Astrocyte (in vitro differentiated cells and primary cell): ENCODE measurements at regions not wholly inside any gene's neighbourhood (a gene's known extent, or its start where the extent isn't known, plus 50 kb on each side); places are given as distances from the start of the nearest gene placed in this dataset.

Experiments used
- DNase-seq: peaks from one replicate; pipeline ENCODE4 v3.0.0-alpha.2; 2010; ENCODE audit warnings: low read depth
- FAIRE-seq: peaks from 2 replicates; lab custom pipeline; 2011; peaks lifted over from hg19 to GRCh38; lab: Jason Lieb, UNC
- H2AFZ ChIP-seq: 2 replicates; pipeline ENCODE4 v1.6.0; 2012; ENCODE audit warnings: low read depth, low read length, inconsistent platforms
- H3K27ac ChIP-seq: 2 replicates; pipeline ENCODE4 v1.5.1; 2011; ENCODE audit warnings: low read depth, low read length, inconsistent platforms
- H3K27me3 ChIP-seq: 2 replicates; pipeline ENCODE4 v1.6.0; 2011; ENCODE audit warnings: low read length, inconsistent platforms; ENCODE audit not compliant: insufficient read depth
- H3K36me3 ChIP-seq: 2 replicates; pipeline ENCODE4 v1.5.1; 2011; ENCODE audit warnings: low read length, inconsistent platforms; ENCODE audit not compliant: insufficient read depth
- H3K4me1 ChIP-seq: 2 replicates; pipeline ENCODE4 v1.5.1; 2011; ENCODE audit warnings: low read length, inconsistent platforms; ENCODE audit not compliant: insufficient read depth
- H3K4me2 ChIP-seq: 2 replicates; pipeline ENCODE4 v1.6.0; 2012; ENCODE audit warnings: low read length, inconsistent platforms
- H3K4me3 ChIP-seq: 2 replicates; pipeline ENCODE4 v1.5.1; 2011; ENCODE audit warnings: low read depth, mild to moderate bottlenecking, low read length, inconsistent platforms; ENCODE audit not compliant: insufficient read depth
- H3K79me2 ChIP-seq: 2 replicates; pipeline ENCODE4 v1.6.0; 2012; ENCODE audit warnings: mild to moderate bottlenecking, low read length, inconsistent platforms; ENCODE audit not compliant: insufficient read depth
- H3K9ac ChIP-seq: 2 replicates; pipeline ENCODE4 v1.6.0; 2012; ENCODE audit warnings: mild to moderate bottlenecking, low read length, inconsistent platforms
- H3K9me3 ChIP-seq: 2 replicates; pipeline ENCODE4 v1.5.1; 2012; ENCODE audit warnings: low read depth, mild to moderate bottlenecking, low read length, inconsistent platforms; ENCODE audit not compliant: insufficient read depth
- H4K20me1 ChIP-seq: 2 replicates; pipeline ENCODE4 v1.6.0; 2012; ENCODE audit warnings: low read length, inconsistent platforms; ENCODE audit not compliant: insufficient read depth
- H3K27ac Mint-ChIP-seq: one replicate; pipeline ENCODE4 v1.8.0; 2021; ENCODE audit warnings: mild to moderate bottlenecking, mixed read lengths; ENCODE audit not compliant: unreplicated experiment
- H3K27me3 Mint-ChIP-seq: one replicate; pipeline ENCODE4 v1.8.0; 2021; ENCODE audit warnings: low read depth, mixed read lengths; ENCODE audit not compliant: unreplicated experiment
- H3K36me3 Mint-ChIP-seq: one replicate; pipeline ENCODE4 v1.8.0; 2021; ENCODE audit warnings: low read depth, mixed read lengths; ENCODE audit not compliant: unreplicated experiment
- H3K4me1 Mint-ChIP-seq: one replicate; pipeline ENCODE4 v1.8.0; 2021; ENCODE audit warnings: low read depth, mixed read lengths; ENCODE audit not compliant: unreplicated experiment
- H3K4me3 Mint-ChIP-seq: one replicate; pipeline ENCODE4 v1.8.0; 2021; ENCODE audit warnings: mild to moderate bottlenecking, moderate library complexity, mixed read lengths; ENCODE audit not compliant: unreplicated experiment
- H3K9me3 Mint-ChIP-seq: one replicate; pipeline ENCODE4 v1.8.0; 2021; ENCODE audit warnings: mild to moderate bottlenecking, mixed read lengths; ENCODE audit not compliant: unreplicated experiment
- EZH2 ChIP-seq: IDR thresholded peaks from 2 replicates; pipeline ENCODE4 v1.6.1; 2012; ENCODE audit warnings: mild to moderate bottlenecking, low read length, inconsistent platforms; ENCODE audit not compliant: insufficient read depth
- TF ChIP-seq, protein P1 (sequence below): IDR thresholded peaks from 2 replicates; pipeline ENCODE4 v1.5.1; 2011; ENCODE audit warnings: low read depth, mild to moderate bottlenecking, inconsistent platforms, low read length, moderate library complexity; ENCODE audit not compliant: insufficient read depth

DNA sequence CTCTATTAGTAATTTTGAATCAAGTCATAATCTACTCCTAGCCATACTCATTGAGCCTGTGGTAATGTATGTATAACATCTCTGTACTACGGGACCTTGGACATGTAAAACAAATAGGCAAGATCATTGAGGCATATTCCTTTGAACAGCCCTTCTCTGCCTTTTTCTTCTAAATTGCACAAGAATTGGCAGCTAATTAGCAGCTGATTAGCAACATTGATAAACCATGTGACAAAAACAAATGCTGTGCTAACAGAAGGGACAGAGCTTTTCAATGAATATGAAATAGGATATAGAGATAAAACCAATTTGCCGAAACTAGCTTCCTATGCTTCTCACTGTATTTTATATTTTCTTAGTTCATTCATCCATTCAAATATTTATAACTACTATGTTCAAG is 1474.2 kb downstream of the FAM181B start:
- Histone ChIP-seq H4K20me1 (no peaks in the 10 kb centered on the region), H3K27me3 (no peaks in the 10 kb centered on the region), H3K36me3 (no peaks in the 10 kb centered on the region), H3K9me3 (no peaks in the 10 kb centered on the region), H3K9ac (no peak overlapping the region), H2AFZ (no peak overlapping the region), H3K27ac (no peak overlapping the region), H3K4me3 (no peak overlapping the region), H3K4me2 (no peak overlapping the region), H3K79me2 (no peaks in the 10 kb centered on the region), H3K4me1 (no peaks in the 10 kb centered on the region)
- DNase-seq: no peak
- Mint-ChIP-seq H3K36me3 (no peaks in the 10 kb centered on the region), H3K27me3 (no peaks in the 10 kb centered on the region), H3K4me1 (no peaks in the 10 kb centered on the region), H3K4me3 (no peak overlapping the region), H3K27ac (no peak overlapping the region), H3K9me3 (no peaks in the 10 kb centered on the region)
- TF ChIP-seq EZH2: no peak
- TF ChIP-seq, protein P1, sequence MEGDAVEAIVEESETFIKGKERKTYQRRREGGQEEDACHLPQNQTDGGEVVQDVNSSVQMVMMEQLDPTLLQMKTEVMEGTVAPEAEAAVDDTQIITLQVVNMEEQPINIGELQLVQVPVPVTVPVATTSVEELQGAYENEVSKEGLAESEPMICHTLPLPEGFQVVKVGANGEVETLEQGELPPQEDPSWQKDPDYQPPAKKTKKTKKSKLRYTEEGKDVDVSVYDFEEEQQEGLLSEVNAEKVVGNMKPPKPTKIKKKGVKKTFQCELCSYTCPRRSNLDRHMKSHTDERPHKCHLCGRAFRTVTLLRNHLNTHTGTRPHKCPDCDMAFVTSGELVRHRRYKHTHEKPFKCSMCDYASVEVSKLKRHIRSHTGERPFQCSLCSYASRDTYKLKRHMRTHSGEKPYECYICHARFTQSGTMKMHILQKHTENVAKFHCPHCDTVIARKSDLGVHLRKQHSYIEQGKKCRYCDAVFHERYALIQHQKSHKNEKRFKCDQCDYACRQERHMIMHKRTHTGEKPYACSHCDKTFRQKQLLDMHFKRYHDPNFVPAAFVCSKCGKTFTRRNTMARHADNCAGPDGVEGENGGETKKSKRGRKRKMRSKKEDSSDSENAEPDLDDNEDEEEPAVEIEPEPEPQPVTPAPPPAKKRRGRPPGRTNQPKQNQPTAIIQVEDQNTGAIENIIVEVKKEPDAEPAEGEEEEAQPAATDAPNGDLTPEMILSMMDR: no peak
- FAIRE-seq: no peak

- H3K27ac ChIP-seq: no peak overlapping the region
- no peak overlapping the region for H3K27ac Mint-ChIP-seq
- no peak overlapping the region for H3K4me3 ChIP-seq
- no peaks in the 10 kb centered on the region for H3K4me1 ChIP-seq
- no peaks in the 10 kb centered on the region for H3K4me1 Mint-ChIP-seq
- no peak overlapping the region for H2AFZ ChIP-seq
- H3K27me3 Mint-ChIP-seq: no peaks in the 10 kb centered on the region
- H3K4me2 ChIP-seq: no peak overlapping the region
- no peaks in the 10 kb centered on the region for H3K36me3 Mint-ChIP-seq
- no peaks in the 10 kb centered on the region for H3K79me2 ChIP-seq
- H3K9me3 Mint-ChIP-seq: no peaks in the 10 kb centered on the region
- H3K4me3 Mint-ChIP-seq: no peak overlapping the region
- H3K27me3 ChIP-seq: no peaks in the 10 kb centered on the region
- H3K9ac ChIP-seq: no peak overlapping the region
- no peak for TF ChIP-seq EZH2
- TF ChIP-seq, protein P1: no peak
- no peaks in the 10 kb centered on the region for H3K9me3 ChIP-seq
- no peaks in the 10 kb centered on the region for H4K20me1 ChIP-seq
- FAIRE-seq (no peak), DNase-seq (no peak)
- H3K36me3 ChIP-seq: no peaks in the 10 kb centered on the region
These were observed 1477.8 kb downstream of the FAM181B start for GRCh38 chr11:81255895-81256294.

DNA sequence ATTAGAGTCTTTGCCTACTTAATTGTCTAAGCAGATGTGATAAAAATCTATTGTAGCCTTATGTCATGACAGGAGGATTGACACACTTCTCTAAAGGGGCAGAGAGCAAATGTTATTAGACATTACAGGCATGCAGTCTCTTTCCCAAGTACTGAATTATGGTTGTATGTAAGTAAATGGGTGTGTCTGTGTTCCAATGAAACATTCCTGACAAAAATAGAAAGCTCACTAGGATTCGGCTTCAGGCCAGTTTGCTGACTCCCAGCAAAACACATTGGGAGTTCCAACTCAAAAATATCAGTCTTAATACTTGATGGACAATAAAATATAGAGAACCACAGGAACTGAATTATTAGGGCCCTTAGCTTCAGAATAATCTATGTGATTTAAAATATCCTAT is 1480.4 kb downstream of the FAM181B start:
- Histone ChIP-seq H3K27me3 (no peaks in the 10 kb centered on the region), H3K9ac (no peak overlapping the region), H3K4me1 (no peaks in the 10 kb centered on the region), H3K9me3 (no peaks in the 10 kb centered on the region), H4K20me1 (no peaks in the 10 kb centered on the region), H3K4me2 (no peak overlapping the region), H2AFZ (no peak overlapping the region), H3K4me3 (no peak overlapping the region), H3K79me2 (no peaks in the 10 kb centered on the region), H3K36me3 (no peaks in the 10 kb centered on the region), H3K27ac (no peak overlapping the region)
- Mint-ChIP-seq H3K9me3 (no peaks in the 10 kb centered on the region), H3K27ac (no peak overlapping the region), H3K36me3 (no peaks in the 10 kb centered on the region), H3K27me3 (no peaks in the 10 kb centered on the region), H3K4me3 (no peak overlapping the region), H3K4me1 (no peaks in the 10 kb centered on the region)
- TF ChIP-seq, protein P1: no peak
- TF ChIP-seq EZH2: no peak
- no peak for DNase-seq
- no peak for FAIRE-seq
